Activated naive CD4-positive, alpha-beta T cell treated with anti-CD3 and anti-CD28 coated beads, Interleukin-2, amount 50 U/mL, for 16 hours (primary cell): ENCODE measurements at regions not wholly inside any gene's neighbourhood (a gene's known extent, or its start where the extent isn't known, plus 50 kb on each side); places are given as distances from the start of the nearest gene placed in this dataset.
"Not testable (repeated sequence)": the region's sequence is repeated elsewhere in the genome, so short reads cannot be mapped to it uniquely, and the experiment has no call there.

Experiments used
- DNase-seq: peaks from one replicate; pipeline ENCODE4 v3.0.0-alpha.2; 2020

- no peak for DNase-seq
Observed at GRCh38 chr6:6987749-6988148, 120.0 kb upstream of the RREB1 start.

- DNase-seq = not testable (repeated sequence)
Observed at GRCh38 chr6:6990059-6990458, 117.7 kb upstream of the RREB1 start.

DNA sequence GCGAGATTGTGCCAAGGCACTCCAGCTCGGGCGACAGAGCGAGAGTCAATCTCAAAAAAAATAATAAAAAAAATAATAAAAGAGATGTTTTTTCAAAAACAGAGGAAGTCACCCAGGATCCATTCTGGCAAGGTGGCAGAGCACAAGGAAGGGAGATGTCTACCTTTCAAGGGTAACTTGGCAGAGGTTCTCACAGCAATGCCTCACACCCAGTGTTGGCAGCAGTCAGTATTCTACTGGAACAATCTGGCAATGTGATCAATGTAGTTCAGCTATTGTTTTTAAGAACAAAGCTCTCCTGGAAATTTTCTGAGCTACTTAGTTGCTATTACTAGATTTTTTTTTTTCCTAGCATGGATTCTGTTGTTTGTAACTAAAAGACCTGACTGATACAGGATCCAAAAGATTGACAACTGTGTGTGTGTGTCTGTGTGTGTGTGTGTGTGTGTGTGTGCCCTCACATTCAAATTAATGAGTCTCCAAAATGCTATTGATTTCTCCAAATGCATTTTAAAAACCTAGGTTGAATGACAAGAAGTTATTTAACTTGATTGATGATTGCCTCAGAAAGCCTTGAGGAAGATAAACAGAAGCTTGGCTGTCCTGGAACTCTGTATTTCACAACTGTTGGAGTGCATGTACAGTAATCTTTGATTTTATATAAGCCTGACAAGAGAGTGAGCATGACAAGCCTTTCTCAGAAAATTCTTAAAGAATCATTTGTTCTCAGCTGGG, 114.1 kb upstream of the RREB1 start:
- no peak for DNase-seq

- no peak for DNase-seq
Observed at GRCh38 chr6:6994796-6995195, 113.0 kb upstream of the RREB1 start.

- DNase-seq = no peak
Observed at GRCh38 chr6:6995328-6995727, 112.4 kb upstream of the RREB1 start.

GRCh38 chr6:6996124-6996523, 111.6 kb upstream of the RREB1 start:
- no peak for DNase-seq

DNA sequence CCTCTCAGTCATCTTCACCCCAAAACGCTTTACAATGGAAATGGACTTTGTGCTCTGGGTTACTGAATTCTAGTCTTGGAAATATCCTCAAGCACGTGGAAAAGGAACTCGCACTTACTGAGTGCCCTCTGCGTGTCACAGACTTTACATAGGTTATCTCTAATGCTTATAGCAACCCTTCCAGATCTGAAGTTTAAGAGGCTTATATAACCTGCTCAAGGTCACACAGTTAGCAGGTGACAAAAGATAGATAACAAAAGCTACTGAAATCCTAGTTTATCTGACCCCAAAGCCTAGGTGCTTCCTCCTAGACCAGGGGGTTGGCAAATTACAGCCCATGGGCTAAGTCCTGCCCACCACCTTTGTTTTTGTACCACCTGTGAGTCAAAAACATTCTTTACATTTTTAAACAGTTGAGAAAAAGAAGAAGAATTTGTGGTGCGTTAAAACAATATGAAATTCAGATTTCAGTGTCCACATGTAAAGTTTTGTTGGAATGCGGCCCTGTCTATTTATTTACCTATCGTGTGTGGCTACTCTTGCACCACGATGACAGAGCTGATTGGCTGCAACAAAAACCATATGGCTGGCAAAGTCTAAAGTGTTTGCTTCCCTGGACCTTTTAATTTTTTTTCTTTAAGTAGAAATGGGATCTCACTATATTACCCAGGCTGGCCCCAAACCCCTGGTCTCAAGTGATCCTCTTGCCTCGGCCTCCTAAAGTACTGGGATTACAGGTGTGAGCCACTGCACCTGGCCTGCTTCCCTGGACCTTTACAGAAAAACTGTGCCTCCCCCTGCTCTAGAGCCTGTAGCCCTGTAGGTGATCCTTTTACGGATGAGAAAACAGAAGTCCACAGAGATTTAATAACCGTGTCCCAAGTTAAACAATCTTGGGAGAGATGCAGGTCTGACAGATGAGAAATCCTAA, 110.2 kb upstream of the RREB1 start:
- no peak for DNase-seq

DNA sequence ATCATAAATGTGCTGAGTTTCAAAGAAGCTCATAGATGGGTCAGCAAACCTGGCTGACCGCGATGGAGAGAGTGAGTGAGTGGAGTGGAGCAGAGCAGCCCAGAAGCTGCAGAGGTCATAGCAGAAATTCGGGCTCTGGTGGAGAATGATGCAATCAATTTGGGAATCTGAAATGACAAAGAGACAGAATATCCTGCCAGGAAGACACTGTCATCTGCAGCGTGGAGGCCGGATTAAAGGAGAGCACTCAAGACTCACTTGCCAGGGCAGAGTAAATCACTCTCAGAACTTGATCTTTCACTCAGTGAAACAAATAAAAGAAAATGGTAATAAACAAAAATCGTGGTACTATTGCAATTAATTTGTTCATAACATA, 109.6 kb upstream of the RREB1 start:
- DNase-seq = no peak

GRCh38 chr6:7000825-7001777, 106.7 kb upstream of the RREB1 start:
- no peak for DNase-seq

DNA sequence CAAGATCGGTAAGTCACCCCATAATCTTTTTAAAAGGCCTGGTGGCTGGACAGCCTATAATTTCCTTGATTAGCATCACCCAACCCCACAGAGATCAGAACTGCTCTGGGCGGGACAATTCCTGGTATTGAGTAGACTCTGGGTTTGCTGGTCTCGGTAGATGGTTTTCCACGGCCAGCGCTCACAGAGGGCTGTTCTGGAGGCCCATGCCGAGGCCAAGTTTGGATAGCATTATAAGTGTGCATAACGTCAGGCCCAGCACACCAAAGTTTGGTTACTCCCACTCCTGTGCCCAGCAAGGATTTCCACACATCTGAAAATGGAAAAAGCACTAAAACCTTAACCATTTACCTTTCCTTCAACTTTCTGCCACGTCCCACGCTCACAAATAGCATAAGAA, 104.7 kb upstream of the RREB1 start:
- DNase-seq = no peak

DNA sequence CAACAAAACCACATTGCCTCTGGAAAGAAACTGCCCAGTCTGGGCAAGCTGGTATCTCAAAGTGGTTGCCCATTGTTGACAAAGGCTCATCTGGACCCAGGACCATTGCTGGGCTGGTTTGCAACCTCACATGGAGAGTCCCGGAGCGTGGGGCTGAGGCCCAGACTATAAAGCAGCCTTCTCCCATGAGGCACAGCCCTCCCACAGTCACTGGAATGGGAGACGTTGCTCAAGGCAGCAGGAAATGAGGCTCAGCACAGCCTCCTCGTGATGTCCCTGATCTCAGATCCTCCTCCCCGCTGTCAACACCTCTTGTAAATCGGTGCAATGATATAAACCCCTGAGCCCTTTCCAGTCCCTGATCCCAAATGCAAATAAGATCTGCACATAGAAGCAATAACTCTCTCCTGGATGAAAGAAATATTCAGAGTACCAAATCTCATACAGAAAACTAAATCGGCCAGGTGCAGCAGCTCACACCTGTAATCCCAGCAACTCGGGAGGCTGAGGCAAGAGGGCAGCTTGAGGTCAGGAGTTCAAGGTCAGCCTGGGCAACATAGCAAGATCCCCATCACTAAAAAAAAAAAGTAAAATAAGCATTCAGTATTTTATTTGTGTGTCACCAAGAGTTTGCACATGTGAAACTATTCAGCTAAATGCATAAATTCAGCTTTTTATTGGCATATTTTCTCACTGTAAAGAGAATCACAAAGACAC, 103.0 kb upstream of the RREB1 start:
- DNase-seq = no peak

- no peak for DNase-seq
Observed at GRCh38 chr6:7006515-7007191, 101.1 kb upstream of the RREB1 start.

GRCh38 chr6:7008451-7008988, 99.2 kb upstream of the RREB1 start:
- no peak for DNase-seq

DNA sequence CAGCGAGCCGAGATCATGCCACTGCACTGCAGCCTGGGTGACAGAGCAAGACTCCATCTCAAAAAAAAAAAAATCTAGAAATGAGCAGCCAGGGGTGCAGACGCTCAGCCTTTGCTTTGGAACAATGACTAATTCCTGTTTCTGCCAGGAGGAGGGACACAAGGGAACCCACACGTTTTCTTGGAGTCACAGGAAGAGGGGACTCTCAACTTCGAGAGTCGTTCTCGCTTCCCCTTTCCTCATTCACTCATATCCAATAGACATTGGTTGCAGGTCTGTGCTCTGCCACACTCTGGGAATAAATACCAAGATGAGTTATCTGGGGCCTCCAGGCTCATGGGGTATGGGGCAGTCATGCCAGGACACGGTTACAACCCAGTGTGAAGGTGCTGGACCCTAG, 91.5 kb upstream of the RREB1 start:
- no peak for DNase-seq

DNA sequence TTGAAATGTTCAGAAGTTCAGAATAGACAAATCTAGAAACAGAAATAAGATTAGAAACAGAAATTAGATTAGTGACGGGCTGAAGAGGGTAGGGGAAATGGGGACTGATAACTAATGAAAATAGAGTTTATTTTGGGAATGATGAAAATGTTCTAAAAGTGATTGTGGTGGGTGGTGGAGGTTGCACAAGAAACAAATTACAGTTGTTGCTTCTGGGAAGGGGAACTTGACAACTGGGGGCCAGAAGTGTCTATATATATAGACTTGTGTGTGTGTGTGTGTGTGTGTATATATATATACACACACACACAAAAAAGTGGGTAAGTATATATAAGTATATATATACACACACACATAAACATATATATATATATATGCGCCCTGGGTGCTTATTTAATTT, 86.5 kb upstream of the RREB1 start:
- DNase-seq = no peak

DNA sequence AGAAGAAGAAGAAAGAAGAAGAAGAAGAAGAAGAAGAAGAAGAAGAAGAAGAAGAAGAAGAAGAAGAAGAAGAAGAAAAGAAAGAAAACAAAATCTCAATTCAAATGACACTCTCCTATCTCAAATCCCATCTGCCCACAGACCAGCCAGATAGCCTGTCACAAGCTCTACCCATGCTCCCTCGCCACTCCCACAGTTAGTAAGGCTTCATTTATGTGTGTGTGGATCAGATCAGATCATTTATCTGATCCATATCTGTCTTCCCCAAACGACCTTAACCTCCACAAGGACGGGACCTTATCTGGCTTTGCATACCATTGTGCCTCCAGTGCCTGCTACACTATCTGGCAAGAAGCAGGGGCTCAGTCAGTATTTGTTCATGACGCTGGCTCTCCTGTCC, 81.9 kb upstream of the RREB1 start:
- no peak for DNase-seq

- DNase-seq = not testable (repeated sequence)
Observed at GRCh38 chr6:7028963-7029362, 78.8 kb upstream of the RREB1 start.

DNA sequence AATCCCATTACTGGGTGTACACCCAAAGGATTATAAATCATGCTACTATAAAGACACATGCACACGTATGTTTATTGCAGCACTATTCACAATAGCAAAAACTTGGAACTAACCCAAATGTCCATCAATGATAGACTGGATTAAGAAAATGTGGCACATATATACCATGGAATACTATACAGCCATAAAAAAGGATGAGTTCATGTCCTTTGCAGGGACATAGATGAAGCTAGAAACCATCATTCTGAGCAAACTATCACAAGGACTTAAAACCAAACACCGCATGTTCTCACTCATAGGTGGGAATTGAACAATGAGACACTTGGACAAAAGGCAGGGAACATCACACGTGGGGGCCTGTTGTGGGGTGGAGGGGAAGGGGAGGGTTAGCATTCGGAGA, 76.8 kb upstream of the RREB1 start:
- not testable (repeated sequence) for DNase-seq

DNA sequence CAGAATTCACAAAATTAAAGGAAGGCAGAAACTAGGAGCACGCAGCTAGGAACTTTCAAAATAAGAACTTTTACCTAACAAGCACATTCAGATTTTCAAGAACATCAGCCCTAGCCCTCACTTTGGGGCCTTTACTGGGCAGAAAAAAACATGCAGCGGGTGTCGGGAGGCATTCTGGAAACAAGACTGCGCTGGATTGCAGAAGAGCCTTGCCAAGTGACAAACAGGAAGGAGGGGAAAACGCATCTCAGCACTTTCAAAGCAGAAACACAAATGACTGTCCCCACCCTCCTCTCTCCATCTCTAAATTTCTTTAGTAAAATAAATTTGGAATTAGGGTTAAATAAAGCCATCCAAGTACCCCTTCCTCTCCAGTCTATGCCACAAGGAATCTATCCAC, 74.6 kb upstream of the RREB1 start:
- DNase-seq = no peak

DNA sequence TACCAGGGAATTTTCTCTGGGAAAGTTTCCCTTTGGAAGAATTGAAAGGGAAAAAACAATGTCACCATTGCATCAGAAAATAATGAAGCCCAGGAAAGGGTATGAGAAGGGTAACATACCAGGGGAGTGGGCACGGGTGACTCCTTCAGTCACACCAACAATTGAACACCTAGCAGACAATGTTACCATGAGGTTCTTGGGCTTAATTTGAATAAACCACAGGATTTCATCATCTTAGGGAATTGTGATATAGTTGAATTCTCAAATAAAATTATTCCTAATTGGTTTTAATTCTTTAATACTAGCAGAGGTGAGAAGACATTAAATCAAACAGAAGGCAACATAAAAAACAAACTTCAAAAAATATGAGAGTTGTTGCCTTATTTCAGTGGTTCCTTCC, 73.7 kb upstream of the RREB1 start:
- no peak for DNase-seq

GRCh38 chr6:7035837-7036249, 71.9 kb upstream of the RREB1 start:
- DNase-seq = no peak
